ENCODE measurements at regions not wholly inside any gene's neighbourhood (a gene's known extent, or its start where the extent isn't known, plus 50 kb on each side); places are given as distances from the start of the nearest gene placed in this dataset.
"Not testable (repeated sequence)": the region's sequence is repeated elsewhere in the genome, so short reads cannot be mapped to it uniquely, and the experiment has no call there.

DNA sequence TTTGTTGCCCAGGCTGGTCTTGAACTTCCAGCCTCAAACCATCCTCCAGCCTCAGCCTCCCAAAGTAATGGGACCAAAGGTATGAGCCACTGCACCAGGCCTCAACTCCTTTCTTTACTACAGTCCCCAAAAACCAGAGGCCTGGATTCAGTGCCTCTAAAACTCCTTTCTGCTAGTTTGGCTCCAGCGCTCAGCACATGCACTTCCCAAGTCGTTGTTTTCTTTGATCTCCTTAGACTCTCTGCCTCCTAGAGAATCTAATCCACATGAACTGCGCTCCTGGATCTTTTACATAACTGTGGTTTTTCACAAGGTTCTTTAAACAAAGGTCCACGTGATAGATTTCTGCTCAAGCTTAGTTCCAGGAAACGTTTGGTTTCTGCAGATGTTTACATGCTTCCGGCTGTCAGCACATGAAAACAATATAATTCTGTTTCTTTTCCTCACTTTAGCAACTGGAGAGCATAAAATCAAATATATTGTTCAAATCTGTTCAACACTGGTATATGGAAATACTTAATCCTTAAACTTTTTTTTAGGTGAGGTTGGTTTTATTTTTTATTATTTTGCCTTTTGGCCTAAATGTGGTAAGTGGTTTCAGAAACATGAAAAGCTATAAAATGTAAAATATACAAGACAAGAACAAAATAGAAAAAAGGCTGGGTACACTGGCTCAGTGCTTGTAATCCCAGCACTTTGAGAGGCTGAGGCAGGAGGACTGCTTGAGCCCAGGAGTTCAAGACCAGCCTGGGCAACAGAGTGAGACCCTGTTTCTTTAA is 270.5 kb upstream of the MKLN1 start:
- intact Hi-C loops (cut with micrococcal nuclease) = loop anchor here (1.0 kb wide), 1 partner anchor 444 kb away; no protein-coding TSS in a partner anchor
- peak overlapping the region; percentile 74 for H3K4me3 Mint-ChIP-seq
- peaks cover 30% of the 10 kb centered on the region for H3K36me3 Mint-ChIP-seq (ENCODE audit: low read depth)
- peak overlapping the region; percentile 86 for H3K27ac Mint-ChIP-seq
- no peaks in the 10 kb centered on the region for H3K27me3 Mint-ChIP-seq
- H3K4me1 Mint-ChIP-seq = peaks cover 42% of the 10 kb centered on the region
- DNase-seq = peak; percentile 86
- no peaks in the 10 kb centered on the region for H3K9me3 Mint-ChIP-seq

DNA sequence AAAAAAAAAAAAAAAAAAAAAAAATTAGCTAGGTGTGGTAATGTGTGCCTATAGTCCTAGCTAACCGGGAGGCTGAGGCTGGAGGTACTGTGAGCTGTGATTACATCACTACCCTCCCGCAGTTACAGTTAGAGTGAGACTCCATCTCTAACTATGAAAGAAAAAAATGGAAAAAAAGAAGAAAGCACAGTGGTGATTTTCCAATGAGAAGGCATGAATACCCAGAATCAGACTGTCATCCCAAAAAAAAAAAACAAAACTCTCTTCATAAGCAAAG is 269.9 kb upstream of the MKLN1 start:
- Mint-ChIP-seq H3K4me1 (peaks cover 42% of the 10 kb centered on the region), H3K27me3 (no peaks in the 10 kb centered on the region), H3K36me3 (ENCODE audit: low read depth) (peaks cover 28% of the 10 kb centered on the region), H3K9me3 (no peaks in the 10 kb centered on the region), H3K4me3 (peak overlapping the region; percentile 46), H3K27ac (peak overlapping the region; percentile 86)
- intact Hi-C loops (cut with micrococcal nuclease) = loop anchor here (1.0 kb wide), 1 partner anchor 444 kb away; no protein-coding TSS in a partner anchor
- peak; percentile 82 for DNase-seq

DNA sequence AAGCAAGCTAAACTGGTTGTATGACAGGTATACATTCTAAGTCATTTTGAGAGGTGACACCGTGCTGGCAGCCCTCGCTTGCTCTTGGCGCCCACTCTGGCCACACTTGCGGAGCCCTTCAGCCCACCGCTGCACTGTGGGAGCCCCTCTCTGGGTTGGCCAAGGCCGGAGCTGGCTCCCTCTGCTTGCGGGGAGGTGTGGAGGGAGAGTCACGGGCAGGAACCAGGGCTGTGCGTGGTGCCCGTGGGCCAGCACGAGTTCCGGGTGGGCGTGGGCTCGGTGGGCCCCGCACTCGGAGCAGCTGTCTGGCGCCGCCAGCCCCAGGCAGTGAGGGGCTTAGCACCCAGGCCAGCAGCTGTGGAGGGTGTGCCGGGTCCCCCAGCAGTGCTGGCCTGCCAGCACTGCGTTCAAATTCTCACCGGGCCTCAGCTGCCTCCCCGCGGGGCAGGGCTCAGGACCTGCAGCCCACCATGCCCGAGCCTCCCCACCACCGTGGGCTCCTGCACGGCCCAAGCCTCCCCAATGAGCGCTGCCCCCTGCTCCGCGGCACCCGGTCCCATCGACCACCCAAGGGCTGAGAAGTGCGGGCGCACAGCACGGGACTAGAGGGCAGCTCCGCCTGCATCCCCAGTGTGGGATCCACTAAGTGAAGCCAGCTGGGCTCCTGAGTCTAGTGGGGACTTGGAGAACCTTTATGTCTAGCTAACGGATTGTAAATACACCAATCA is 269.0 kb upstream of the MKLN1 start:
- H3K27me3 Mint-ChIP-seq; H3K4me3 Mint-ChIP-seq; H3K27ac Mint-ChIP-seq; intact Hi-C loops (cut with micrococcal nuclease); H3K9me3 Mint-ChIP-seq: not testable (repeated sequence)
- DNase-seq = peak; percentile 59
- Mint-ChIP-seq H3K4me1 (peaks cover 41% of the 10 kb centered on the region), H3K36me3 (ENCODE audit: low read depth) (peaks cover 29% of the 10 kb centered on the region)

DNA sequence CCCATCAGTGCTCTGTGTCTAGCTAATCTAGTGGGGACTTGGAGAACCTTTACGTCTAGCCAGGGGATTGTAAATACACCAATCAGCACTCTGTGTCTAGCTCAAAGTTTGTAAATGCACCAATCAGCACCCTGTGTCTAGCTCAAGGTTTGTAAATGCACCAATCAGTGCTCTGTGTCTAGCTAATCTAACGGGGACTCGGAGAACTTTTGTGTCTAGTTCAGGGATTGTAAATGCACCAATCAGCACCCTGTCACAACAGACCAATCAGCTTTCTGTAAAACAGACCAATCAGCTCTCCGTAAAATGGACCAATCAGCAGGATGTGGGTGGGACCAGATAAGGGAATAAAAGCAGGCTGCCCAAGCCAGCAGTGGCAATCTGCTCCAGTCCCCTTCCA is 268.3 kb upstream of the MKLN1 start:
- intact Hi-C loops (cut with micrococcal nuclease); H3K27ac Mint-ChIP-seq; DNase-seq; H3K4me3 Mint-ChIP-seq; H3K27me3 Mint-ChIP-seq; H3K9me3 Mint-ChIP-seq: not testable (repeated sequence)
- Mint-ChIP-seq H3K36me3 (ENCODE audit: low read depth) (peaks cover 24% of the 10 kb centered on the region), H3K4me1 (peaks cover 36% of the 10 kb centered on the region)

DNA sequence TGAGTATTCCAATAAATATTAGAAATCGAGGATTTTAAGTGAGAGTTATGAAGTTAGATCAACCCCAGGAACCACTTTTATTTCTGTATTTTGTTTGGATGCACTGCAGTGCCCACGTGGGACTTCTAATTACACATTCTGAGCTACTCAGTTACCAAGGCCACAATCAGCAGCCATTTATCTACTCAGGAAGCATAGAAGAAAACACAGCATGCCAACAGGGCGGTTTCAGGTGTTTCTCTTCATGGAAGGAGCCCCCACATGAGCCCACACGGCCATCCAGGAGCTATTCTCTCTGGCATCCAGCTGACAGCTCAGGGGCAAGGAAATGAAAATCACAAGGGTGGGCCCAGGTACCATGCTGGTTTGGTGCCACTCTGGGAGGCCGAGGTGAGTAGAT is 266.5 kb upstream of the MKLN1 start:
- no peak overlapping the region for H3K4me3 Mint-ChIP-seq
- intact Hi-C loops (cut with micrococcal nuclease) = no loop called here
- H3K27ac Mint-ChIP-seq = no peak overlapping the region
- H3K36me3 Mint-ChIP-seq (ENCODE audit: low read depth) = peaks cover 18% of the 10 kb centered on the region
- no peaks in the 10 kb centered on the region for H3K27me3 Mint-ChIP-seq
- peak; percentile 69 for DNase-seq
- H3K4me1 Mint-ChIP-seq = peaks cover 24% of the 10 kb centered on the region
- no peaks in the 10 kb centered on the region for H3K9me3 Mint-ChIP-seq

DNA sequence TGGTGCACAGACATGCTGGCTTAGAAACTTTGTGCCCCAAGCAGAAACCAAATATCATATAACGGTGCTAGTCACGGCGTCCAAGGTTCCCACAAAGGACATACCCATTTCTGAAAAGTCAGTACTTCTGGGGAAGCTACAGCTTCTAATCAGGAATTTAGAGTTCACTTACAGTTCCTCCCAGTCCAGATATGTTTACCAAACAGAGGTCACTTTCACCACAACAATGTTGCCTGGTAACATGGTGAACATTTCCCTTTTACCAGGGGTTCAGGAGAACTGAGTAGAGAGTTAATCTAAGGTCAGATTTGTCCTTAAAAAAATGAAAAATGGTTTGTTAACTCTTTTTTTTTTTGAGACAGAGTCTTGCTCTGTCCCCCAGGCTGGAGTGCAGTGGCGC is 265.9 kb upstream of the MKLN1 start:
- Mint-ChIP-seq H3K27ac (no peak overlapping the region), H3K36me3 (ENCODE audit: low read depth) (peaks cover 18% of the 10 kb centered on the region), H3K9me3 (no peaks in the 10 kb centered on the region), H3K4me1 (peaks cover 20% of the 10 kb centered on the region), H3K4me3 (no peak overlapping the region), H3K27me3 (no peaks in the 10 kb centered on the region)
- intact Hi-C loops (cut with micrococcal nuclease) = no loop called here
- no peak for DNase-seq

DNA sequence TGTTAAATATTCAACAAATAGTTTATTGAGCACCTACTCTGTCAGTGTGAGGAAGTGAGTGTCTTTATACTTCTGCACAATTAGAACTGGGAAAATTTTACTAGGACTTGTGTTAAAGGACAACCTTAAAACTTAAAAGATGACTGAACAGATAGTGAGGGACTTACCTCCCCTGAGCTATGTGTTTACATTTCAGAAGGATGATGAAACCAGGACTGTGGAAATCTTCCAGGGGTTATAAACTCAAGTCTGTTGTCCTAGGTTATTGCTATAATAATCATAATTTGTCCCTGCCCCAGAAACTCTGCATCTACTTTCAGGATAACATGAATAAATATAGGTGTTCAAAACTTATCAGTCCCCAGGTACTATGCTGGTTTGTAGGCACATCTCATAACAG is 261.0 kb upstream of the MKLN1 start:
- H3K4me1 Mint-ChIP-seq = peaks cover 20% of the 10 kb centered on the region
- no peaks in the 10 kb centered on the region for H3K27me3 Mint-ChIP-seq
- H3K27ac Mint-ChIP-seq = no peak overlapping the region
- H3K36me3 Mint-ChIP-seq (ENCODE audit: low read depth) = peaks cover 11% of the 10 kb centered on the region
- intact Hi-C loops (cut with micrococcal nuclease) = loop anchor here (5.0 kb wide), 1 partner anchor 261 kb away; the partner anchor contains the start of gene MKLN1
- no peaks in the 10 kb centered on the region for H3K9me3 Mint-ChIP-seq
- no peak overlapping the region for H3K4me3 Mint-ChIP-seq
- DNase-seq = no peak

DNA sequence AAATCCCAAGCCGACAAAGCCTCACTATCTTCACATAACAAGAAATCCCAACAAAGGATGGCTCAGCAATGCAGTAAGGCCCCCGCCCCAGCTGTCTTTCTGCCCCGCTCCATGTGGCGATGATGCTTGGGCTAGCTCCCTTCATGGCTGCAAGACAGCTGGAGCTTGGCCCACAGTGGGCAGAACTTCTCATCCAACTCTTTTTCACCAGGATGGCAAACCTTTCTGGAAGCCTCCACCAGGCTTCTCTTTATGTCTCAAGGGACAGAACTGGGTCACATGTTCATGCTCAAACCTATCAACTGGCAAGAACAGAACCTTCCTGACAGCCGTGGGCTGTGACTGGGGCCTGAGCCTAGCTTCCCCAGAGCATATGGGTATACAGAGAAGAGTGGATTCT is 260.5 kb upstream of the MKLN1 start:
- no peak overlapping the region for H3K27ac Mint-ChIP-seq

DNA sequence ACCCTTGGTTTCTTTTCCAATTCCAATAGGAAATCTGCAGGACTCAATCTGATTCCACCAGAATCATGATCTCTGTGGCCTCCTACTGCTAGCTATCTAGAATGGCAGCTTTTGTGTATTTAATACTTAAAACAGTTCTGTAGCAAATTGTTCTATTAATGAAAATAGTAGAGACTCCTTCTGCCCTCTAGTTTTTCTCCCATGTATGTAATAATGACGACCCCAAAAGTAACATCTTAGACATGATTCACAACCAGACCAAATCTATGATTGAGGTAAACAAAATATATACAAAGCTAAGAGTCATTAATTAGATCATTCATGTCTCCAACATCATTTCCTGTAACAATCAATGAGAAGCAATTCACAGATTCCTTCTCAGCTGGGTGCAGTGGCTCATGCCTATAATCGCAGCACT is 259.1 kb upstream of the MKLN1 start:
- Mint-ChIP-seq H3K27me3 (no peaks in the 10 kb centered on the region), H3K4me3 (no peak overlapping the region), H3K9me3 (no peaks in the 10 kb centered on the region), H3K36me3 (ENCODE audit: low read depth) (peaks cover 11% of the 10 kb centered on the region), H3K27ac (peak overlapping the region; percentile 14), H3K4me1 (peaks cover 25% of the 10 kb centered on the region)
- intact Hi-C loops (cut with micrococcal nuclease) = loop anchor here (1.0 to 5.0 kb wide), 4 partner anchors 36 to 445 kb away; partner anchors contain the start of gene MKLN1
- no peak for DNase-seq

More for the DNA sequence above, 260.5 kb upstream of the MKLN1 start:
- H3K9me3 Mint-ChIP-seq = no peaks in the 10 kb centered on the region
- intact Hi-C loops (cut with micrococcal nuclease) = loop anchor here (5.0 kb wide), 1 partner anchor 260 kb away; the partner anchor contains the start of gene MKLN1
- H3K27me3 Mint-ChIP-seq = no peaks in the 10 kb centered on the region
- peaks cover 10% of the 10 kb centered on the region for H3K36me3 Mint-ChIP-seq (ENCODE audit: low read depth)
- no peak for DNase-seq
- H3K4me1 Mint-ChIP-seq = peaks cover 20% of the 10 kb centered on the region
- no peak overlapping the region for H3K4me3 Mint-ChIP-seq

DNA sequence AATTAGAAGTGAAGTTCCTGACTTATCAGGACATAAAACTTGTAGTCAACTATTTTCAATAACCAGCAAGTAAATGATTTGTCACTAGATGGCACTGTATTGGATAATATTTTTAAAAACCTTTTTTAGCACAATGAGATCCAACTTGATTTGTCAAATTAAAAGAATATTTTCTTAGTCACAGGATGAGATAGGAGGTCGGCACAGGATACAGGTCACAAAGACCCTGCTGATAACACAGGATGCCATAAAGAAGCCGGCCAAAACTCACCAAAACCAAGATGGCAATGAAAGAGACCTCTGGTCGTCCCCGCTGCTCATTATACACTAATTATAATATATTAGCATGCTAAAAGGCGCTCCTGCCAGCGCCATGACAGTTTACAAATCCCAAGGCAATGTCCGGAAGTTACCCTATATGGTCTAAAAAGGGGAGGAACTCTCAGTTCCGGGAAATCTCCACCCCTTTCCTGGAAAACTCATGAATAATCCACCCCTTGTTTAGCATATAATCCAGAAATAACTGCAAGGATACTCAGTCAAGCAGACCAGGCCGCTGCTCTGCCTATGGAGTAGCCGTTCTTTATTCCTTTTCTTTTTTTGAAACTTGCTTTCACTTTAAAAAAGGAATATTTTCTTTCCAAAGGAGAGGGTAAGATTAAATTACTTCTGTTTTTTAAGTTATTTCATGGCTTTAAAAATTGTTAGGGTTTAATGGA is 255.7 kb upstream of the MKLN1 start:
- H3K4me1 Mint-ChIP-seq = peaks cover 35% of the 10 kb centered on the region
- H3K4me3 Mint-ChIP-seq = peak overlapping the region; percentile 16
- intact Hi-C loops (cut with micrococcal nuclease) = no loop called here

DNA sequence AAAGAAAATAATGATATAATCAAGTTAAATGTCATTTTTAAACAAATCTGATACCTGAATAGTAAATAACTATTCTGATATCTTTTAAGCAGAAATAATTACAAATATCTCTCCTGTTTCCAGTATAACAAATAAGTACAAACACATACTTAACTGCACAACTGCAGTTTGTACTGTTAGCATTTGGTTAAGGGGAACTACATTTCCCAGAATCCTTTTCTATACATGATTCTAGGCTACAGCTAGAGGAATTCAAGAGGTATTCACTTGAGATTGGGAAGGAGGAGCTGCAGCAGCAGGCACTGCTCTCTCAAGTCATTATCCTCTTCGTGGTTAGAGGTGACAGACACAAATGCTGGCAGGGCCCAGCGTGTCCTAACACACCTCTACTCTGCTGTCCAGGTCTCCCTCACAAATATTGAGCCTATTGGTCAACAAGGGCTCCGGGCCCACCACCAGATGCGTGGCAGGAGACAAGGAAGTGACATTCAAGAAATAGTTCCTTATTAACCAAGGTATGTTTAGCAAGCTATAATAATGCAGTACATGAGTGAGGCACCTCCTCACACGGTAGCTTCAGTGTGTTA is 255.1 kb upstream of the MKLN1 start:
- Mint-ChIP-seq H3K4me1 (peaks cover 33% of the 10 kb centered on the region), H3K4me3 (peak overlapping the region; percentile 9), H3K27ac (peak overlapping the region; percentile 23), H3K9me3 (no peaks in the 10 kb centered on the region), H3K36me3 (ENCODE audit: low read depth) (peaks cover 22% of the 10 kb centered on the region), H3K27me3 (no peaks in the 10 kb centered on the region)
- intact Hi-C loops (cut with micrococcal nuclease) = no loop called here
- no peak for DNase-seq

More for the DNA sequence above, 255.7 kb upstream of the MKLN1 start:
- peak; percentile 78 for DNase-seq
- peaks cover 21% of the 10 kb centered on the region for H3K36me3 Mint-ChIP-seq (ENCODE audit: low read depth)
- no peak overlapping the region for H3K27ac Mint-ChIP-seq
- H3K9me3 Mint-ChIP-seq = no peaks in the 10 kb centered on the region
- no peaks in the 10 kb centered on the region for H3K27me3 Mint-ChIP-seq

DNA sequence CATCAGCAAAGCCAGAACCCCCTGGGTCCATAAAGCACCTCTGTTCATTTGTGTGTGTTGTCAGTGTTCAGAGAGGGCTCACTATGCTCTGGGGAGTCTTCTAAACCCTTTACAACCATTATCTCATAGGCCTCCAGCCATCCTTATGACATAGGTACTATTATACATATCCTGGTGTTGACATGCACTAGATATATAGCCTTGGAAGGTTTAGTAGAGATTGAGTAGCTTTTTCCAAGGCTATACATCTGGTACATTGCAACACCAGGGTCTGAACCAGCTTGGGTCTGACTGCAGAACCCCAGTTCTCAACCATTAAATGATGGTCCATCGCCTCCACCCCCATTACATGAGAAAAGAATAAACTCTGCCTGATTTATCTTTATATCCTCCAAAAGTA is 253.6 kb upstream of the MKLN1 start:
- Mint-ChIP-seq H3K27ac (no peak overlapping the region), H3K27me3 (no peaks in the 10 kb centered on the region), H3K4me1 (peaks cover 25% of the 10 kb centered on the region), H3K9me3 (no peaks in the 10 kb centered on the region), H3K4me3 (no peak overlapping the region), H3K36me3 (ENCODE audit: low read depth) (peaks cover 21% of the 10 kb centered on the region)
- no peak for DNase-seq
- intact Hi-C loops (cut with micrococcal nuclease) = no loop called here

DNA sequence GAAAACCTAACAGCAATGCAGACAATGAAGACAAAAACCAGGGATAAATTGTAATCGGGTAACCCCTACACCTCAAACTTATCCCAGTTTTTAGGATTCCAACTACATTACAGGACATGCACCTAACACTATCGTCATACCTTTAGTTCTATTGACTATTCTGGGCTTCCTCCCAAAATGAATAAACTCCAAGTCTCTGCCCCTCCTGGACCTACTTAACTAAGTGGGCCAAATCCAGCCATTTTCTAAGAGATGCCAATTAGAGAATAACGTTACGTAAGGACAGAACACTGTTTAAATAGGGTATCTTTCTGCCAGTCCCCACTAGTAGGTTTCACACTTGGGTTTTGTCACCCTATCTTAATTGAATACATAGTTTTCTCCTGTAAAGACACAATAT is 253.1 kb upstream of the MKLN1 start:
- Mint-ChIP-seq H3K36me3 (ENCODE audit: low read depth) (peaks cover 18% of the 10 kb centered on the region), H3K27ac (no peak overlapping the region), H3K4me3 (no peak overlapping the region), H3K27me3 (no peaks in the 10 kb centered on the region), H3K4me1 (peaks cover 22% of the 10 kb centered on the region), H3K9me3 (no peaks in the 10 kb centered on the region)
- no peak for DNase-seq
- intact Hi-C loops (cut with micrococcal nuclease) = no loop called here

Data from activated CD4-positive, alpha-beta T cell treated with anti-CD3 and anti-CD28 coated beads, Interleukin-2, amount 10 ng/mL, durations not matched to agents 24 days and 14 days (primary cell).